BJ (cell line): ENCODE measurements at regions not wholly inside any gene's neighbourhood (a gene's known extent, or its start where the extent isn't known, plus 50 kb on each side); places are given as distances from the start of the nearest gene placed in this dataset.

ENCODE experiments used
- CTCF ChIA-PET: fragments of 350-600 bp; formaldehyde crosslinking; extraction: SDS; loops from one replicate; lab custom pipeline; 2021; ENCODE audit warnings: antibody characterized with exemption, inconsistent platforms; lab: Yijun Ruan, JAX
- POLR2A ChIA-PET: fragments of 300-600 bp; sonication (Branson Sonifier 250); formaldehyde crosslinking; extraction: SDS; loops from one replicate; lab custom pipeline; 2021; ENCODE audit warnings: antibody characterized with exemption; lab: Charles Lee
- DNase-seq: peaks from one replicate; pipeline ENCODE4 v3.0.0-alpha.2; 2011; ENCODE audit warnings: low read depth
- H3K27me3 ChIP-seq: 2 replicates; pipeline ENCODE4 v1.6.0; 2011; ENCODE audit warnings: low read length; ENCODE audit not compliant: control insufficient read depth, insufficient read depth
- H3K36me3 ChIP-seq: 2 replicates; pipeline ENCODE4 v1.5.1; 2011; ENCODE audit warnings: low read length; ENCODE audit not compliant: control insufficient read depth, insufficient read depth
- H3K4me3 ChIP-seq: 2 replicates; pipeline ENCODE4 v1.5.1; 2011; ENCODE audit warnings: low read depth, mild to moderate bottlenecking, control low read depth, low read length
- CTCF ChIP-seq: IDR thresholded peaks from 2 replicates; pipeline ENCODE4 v1.5.1; 2011; ENCODE audit warnings: low read depth, mild to moderate bottlenecking, control low read depth, inconsistent platforms, low read length, moderate library complexity; ENCODE audit not compliant: insufficient read depth

- H3K4me3 ChIP-seq = no peak overlapping the region
- CTCF ChIA-PET = interaction anchor here (0.8 to 2.1 kb wide), 3 partner anchors 14 to 62 kb away, joined by 4 to 7 read pairs (median 5); no protein-coding TSS in a partner anchor
- H3K27me3 ChIP-seq = no peaks in the 10 kb centered on the region
- DNase-seq = peak; percentile 74
- no peaks in the 10 kb centered on the region for H3K36me3 ChIP-seq
- TF ChIP-seq CTCF = no peak
- POLR2A ChIA-PET = interaction anchor here (0.5 kb wide), 1 partner anchor 603 kb away, joined by 5 read pairs; no protein-coding TSS in a partner anchor
Observed at GRCh38 chr12:46959502-46959901, 119.9 kb upstream of the PCED1B start.

DNA sequence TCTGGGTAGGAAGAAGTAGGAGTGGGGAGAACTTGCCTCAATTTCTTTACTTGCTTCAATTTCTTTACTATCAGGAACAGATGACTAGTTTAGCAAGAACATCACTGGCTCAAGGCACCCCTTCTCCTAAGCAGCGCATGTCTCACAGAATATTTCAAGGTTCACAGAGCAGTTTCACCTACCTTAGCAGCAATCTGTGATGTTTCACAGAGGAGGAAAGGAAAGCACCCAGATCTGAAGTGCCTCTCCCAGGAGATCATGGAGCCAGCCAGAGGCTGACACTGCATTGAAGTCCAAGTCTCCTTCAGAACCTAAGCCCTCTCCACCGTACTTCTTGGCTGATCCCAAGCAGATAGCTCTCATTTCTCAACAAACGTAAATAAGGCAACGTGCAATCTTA, 118.7 kb upstream of the PCED1B start:
- CTCF ChIA-PET = interaction anchor here (1.1 kb wide), 1 partner anchor 18 kb away, joined by 3 read pairs; no protein-coding TSS in a partner anchor

DNA sequence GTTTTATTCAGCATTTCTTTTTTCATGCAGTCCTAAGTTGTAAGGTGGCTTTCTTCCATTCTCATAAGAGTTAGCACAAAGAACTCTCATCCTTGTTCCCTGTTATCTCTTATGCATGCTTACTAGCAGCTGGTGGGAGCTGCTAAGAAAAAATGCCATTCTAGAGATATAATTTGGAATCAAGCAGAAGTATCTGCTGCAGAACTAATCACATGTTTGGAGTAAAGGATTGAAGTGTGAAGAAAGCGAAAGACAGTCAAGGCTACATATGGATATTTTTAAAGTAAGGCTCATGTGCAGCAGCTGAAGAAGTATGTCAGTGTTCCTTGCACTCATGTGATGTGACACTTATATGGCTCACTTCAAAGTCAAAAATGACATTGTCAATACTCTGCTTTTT, 116.2 kb upstream of the PCED1B start:
- TF ChIP-seq CTCF = no peak
- H3K36me3 ChIP-seq = no peaks in the 10 kb centered on the region
- DNase-seq = no peak
- CTCF ChIA-PET = interaction anchor here (0.7 to 1.5 kb wide), 4 partner anchors 10 to 81 kb away, joined by 3 to 6 read pairs (median 4); no protein-coding TSS in a partner anchor
- H3K4me3 ChIP-seq = no peak overlapping the region
- no peaks in the 10 kb centered on the region for H3K27me3 ChIP-seq
- POLR2A ChIA-PET = no interaction called here

More for the DNA sequence above, 118.7 kb upstream of the PCED1B start:
- Histone ChIP-seq H3K36me3 (no peaks in the 10 kb centered on the region), H3K27me3 (no peaks in the 10 kb centered on the region), H3K4me3 (no peak overlapping the region)
- TF ChIP-seq CTCF = no peak
- no peak for DNase-seq
- POLR2A ChIA-PET = no interaction called here

- Histone ChIP-seq H3K27me3 (no peaks in the 10 kb centered on the region), H3K4me3 (no peak overlapping the region), H3K36me3 (no peaks in the 10 kb centered on the region)
- TF ChIP-seq CTCF = no peak
- ChIA-PET POLR2A (no interaction called here), CTCF (interaction anchor here (0.7 to 1.7 kb wide), 6 partner anchors 9 to 196 kb away, joined by 3 to 12 read pairs (median 4); no protein-coding TSS in a partner anchor)
- no peak for DNase-seq
Observed at GRCh38 chr12:46963977-46964971, 115.1 kb upstream of the PCED1B start.

GRCh38 chr12:46965137-46965536, 114.3 kb upstream of the PCED1B start:
- POLR2A ChIA-PET = no interaction called here
- Histone ChIP-seq H3K4me3 (no peak overlapping the region), H3K27me3 (no peaks in the 10 kb centered on the region), H3K36me3 (no peaks in the 10 kb centered on the region)
- no peak for DNase-seq
- no peak for TF ChIP-seq CTCF
- CTCF ChIA-PET = interaction anchor here (1.1 to 1.7 kb wide), 5 partner anchors 12 to 67 kb away, joined by 3 to 12 read pairs (median 4); no protein-coding TSS in a partner anchor
